Suprapubic skin (tissue), 3 donors: ENCODE measurements at regions not wholly inside any gene's neighbourhood (a gene's known extent, or its start where the extent isn't known, plus 50 kb on each side); places are given as distances from the start of the nearest gene placed in this dataset.

Experiments used
- POLR2A ChIP-seq, 2 donors: fragments of 450-650 bp; IDR thresholded peaks; one replicate each; pipeline ENCODE4 v1.6.1; 2017; ENCODE audit warnings: antibody characterized with exemption in 2 of 2, mild to moderate bottlenecking in 2 of 2, moderate library complexity in 2 of 2
- TF ChIP-seq, protein P1 (sequence below), 2 donors: fragments of 200-600 bp in 1 of 2; fragments of 450-650 bp in 1 of 2; sonication (generic) in 1 of 2; IDR thresholded peaks; one replicate each; pipeline ENCODE4 v1.5.1; 2016 to 2019; ENCODE audit warnings: antibody characterized with exemption in 2 of 2, mild to moderate bottlenecking in 1 of 2, moderate library complexity in 1 of 2

DNA sequence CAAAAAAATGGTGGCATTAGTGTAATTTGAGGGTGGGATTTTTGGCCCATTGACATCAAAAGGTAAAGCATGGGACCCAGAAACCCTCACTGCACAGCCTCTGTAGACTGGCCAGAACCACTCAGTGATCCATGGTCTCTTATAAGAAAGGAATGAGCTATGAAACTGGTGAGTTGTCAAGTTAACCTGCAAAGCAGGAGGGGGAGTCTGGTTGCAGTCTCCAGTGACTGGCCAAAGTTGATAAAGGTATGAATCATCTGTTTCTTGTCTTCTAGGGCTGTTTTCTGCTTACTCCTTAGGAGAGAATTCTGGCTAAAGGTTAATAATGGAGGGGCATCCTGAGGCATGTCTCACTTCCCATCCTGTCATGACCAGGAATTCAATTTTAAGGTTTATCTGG lies 325.2 kb downstream of the TLR4 start:
- no peak for TF ChIP-seq POLR2A (IDR thresholded peaks at IDR 0.05)
- TF ChIP-seq, protein P1, sequence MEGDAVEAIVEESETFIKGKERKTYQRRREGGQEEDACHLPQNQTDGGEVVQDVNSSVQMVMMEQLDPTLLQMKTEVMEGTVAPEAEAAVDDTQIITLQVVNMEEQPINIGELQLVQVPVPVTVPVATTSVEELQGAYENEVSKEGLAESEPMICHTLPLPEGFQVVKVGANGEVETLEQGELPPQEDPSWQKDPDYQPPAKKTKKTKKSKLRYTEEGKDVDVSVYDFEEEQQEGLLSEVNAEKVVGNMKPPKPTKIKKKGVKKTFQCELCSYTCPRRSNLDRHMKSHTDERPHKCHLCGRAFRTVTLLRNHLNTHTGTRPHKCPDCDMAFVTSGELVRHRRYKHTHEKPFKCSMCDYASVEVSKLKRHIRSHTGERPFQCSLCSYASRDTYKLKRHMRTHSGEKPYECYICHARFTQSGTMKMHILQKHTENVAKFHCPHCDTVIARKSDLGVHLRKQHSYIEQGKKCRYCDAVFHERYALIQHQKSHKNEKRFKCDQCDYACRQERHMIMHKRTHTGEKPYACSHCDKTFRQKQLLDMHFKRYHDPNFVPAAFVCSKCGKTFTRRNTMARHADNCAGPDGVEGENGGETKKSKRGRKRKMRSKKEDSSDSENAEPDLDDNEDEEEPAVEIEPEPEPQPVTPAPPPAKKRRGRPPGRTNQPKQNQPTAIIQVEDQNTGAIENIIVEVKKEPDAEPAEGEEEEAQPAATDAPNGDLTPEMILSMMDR (IDR thresholded peaks at IDR 0.05), result no peak
